Gastroesophageal sphincter (tissue), 3 donors: ENCODE measurements at regions not wholly inside any gene's neighbourhood (a gene's known extent, or its start where the extent isn't known, plus 50 kb on each side); places are given as distances from the start of the nearest gene placed in this dataset.

Experiments used
- CTCF ChIP-seq, 4 experiments: fragments of 200-600 bp in 2 of 4; fragments of 450-650 bp in 2 of 4; sonication (generic) in 1 of 4; IDR thresholded peaks; one replicate each; pipeline ENCODE4 v1.5.1; 2017 to 2019; ENCODE audit warnings: antibody characterized with exemption in 4 of 4, mild to moderate bottlenecking in 2 of 4, moderate library complexity in 2 of 4
- EP300 ChIP-seq: sonication (generic); formaldehyde crosslinking; IDR thresholded peaks from one replicate; pipeline ENCODE4 v1.6.1; 2017; ENCODE audit warnings: antibody characterized with exemption, mild to moderate bottlenecking
- POLR2AphosphoS5 ChIP-seq: sonication (generic); formaldehyde crosslinking; IDR thresholded peaks from one replicate; pipeline ENCODE4 v1.6.1; 2017; ENCODE audit warnings: antibody characterized with exemption

- TF ChIP-seq POLR2AphosphoS5 (no peak), CTCF (IDR thresholded peaks at IDR 0.05) (no peak), EP300 (no peak)
Observed at GRCh38 chr16:62156971-62157370, 120.7 kb upstream of the CDH8 start.
